ENCODE measurements at regions not wholly inside any gene's neighbourhood (a gene's known extent, or its start where the extent isn't known, plus 50 kb on each side); places are given as distances from the start of the nearest gene placed in this dataset.

GRCh38 chr2:15731213-15731888 is 139.7 kb downstream of the DDX1 start:
- Histone ChIP-seq H3K4me3 (ENCODE audit: low read depth, low read length) (no peak overlapping the region), H3K27ac (no peak overlapping the region), H3K27me3 (ENCODE audit: insufficient read depth, low read depth, severe bottlenecking) (no peaks in the 10 kb centered on the region), H3K36me3 (no peaks in the 10 kb centered on the region), H3K9me3 (ENCODE audit: severe bottlenecking) (no peaks in the 10 kb centered on the region)
- DNase-seq, result no peak
- no peak for TF ChIP-seq CTCF (IDR thresholded peaks at IDR 0.05; ENCODE audit: low read depth, low read length)

GRCh38 chr2:15731889-15732271 is 140.2 kb downstream of the DDX1 start:
- Histone ChIP-seq H3K36me3 (no peaks in the 10 kb centered on the region), H3K4me3 (ENCODE audit: low read depth, low read length) (no peak overlapping the region), H3K27ac (no peak overlapping the region), H3K9me3 (ENCODE audit: severe bottlenecking) (no peaks in the 10 kb centered on the region), H3K27me3 (ENCODE audit: insufficient read depth, low read depth, severe bottlenecking) (no peaks in the 10 kb centered on the region)
- DNase-seq, result no peak
- no peak for TF ChIP-seq CTCF (IDR thresholded peaks at IDR 0.05; ENCODE audit: low read depth, low read length)

GRCh38 chr2:15732341-15733077 is 140.8 kb downstream of the DDX1 start:
- H3K9me3 ChIP-seq (ENCODE audit: severe bottlenecking), result no peaks in the 10 kb centered on the region
- no peak for TF ChIP-seq CTCF (IDR thresholded peaks at IDR 0.05; ENCODE audit: low read depth, low read length)
- DNase-seq, result no peak
- no peaks in the 10 kb centered on the region for H3K27me3 ChIP-seq (ENCODE audit: insufficient read depth, low read depth, severe bottlenecking)
- no peaks in the 10 kb centered on the region for H3K36me3 ChIP-seq
- no peak overlapping the region for H3K27ac ChIP-seq
- H3K4me3 ChIP-seq (ENCODE audit: low read depth, low read length), result no peak overlapping the region

- Histone ChIP-seq H3K27me3 (ENCODE audit: insufficient read depth, low read depth, severe bottlenecking) (no peaks in the 10 kb centered on the region), H3K36me3 (no peaks in the 10 kb centered on the region), H3K27ac (no peak overlapping the region), H3K4me3 (ENCODE audit: low read depth, low read length) (no peak overlapping the region), H3K9me3 (ENCODE audit: severe bottlenecking) (no peaks in the 10 kb centered on the region)
- no peak for TF ChIP-seq CTCF (IDR thresholded peaks at IDR 0.05; ENCODE audit: low read depth, low read length)
- DNase-seq, result no peak
Measured at GRCh38 chr2:15733867-15734673, 142.4 kb downstream of the DDX1 start.

GRCh38 chr2:15734674-15735483 is 143.2 kb downstream of the DDX1 start:
- no peak for TF ChIP-seq CTCF (IDR thresholded peaks at IDR 0.05; ENCODE audit: low read depth, low read length)
- no peaks in the 10 kb centered on the region for H3K27me3 ChIP-seq (ENCODE audit: insufficient read depth, low read depth, severe bottlenecking)
- H3K36me3 ChIP-seq, result no peaks in the 10 kb centered on the region

More at GRCh38 chr2:15734674-15735483, 143.2 kb downstream of the DDX1 start:
- DNase-seq, result no peak
- Histone ChIP-seq H3K4me3 (ENCODE audit: low read depth, low read length) (no peak overlapping the region), H3K27ac (no peak overlapping the region), H3K9me3 (ENCODE audit: severe bottlenecking) (no peaks in the 10 kb centered on the region)
